ENCODE measurements at regions not wholly inside any gene's neighbourhood (a gene's known extent, or its start where the extent isn't known, plus 50 kb on each side); places are given as distances from the start of the nearest gene placed in this dataset.

- no peak for DNase-seq (ENCODE audit: low read depth, low spot score)
Observed at GRCh38 chr1:30036666-30037065, 686.7 kb downstream of the MATN1 start.

- DNase-seq (ENCODE audit: low read depth, low spot score) = no peak
Observed at GRCh38 chr1:30036229-30036547, 687.2 kb downstream of the MATN1 start.

DNA sequence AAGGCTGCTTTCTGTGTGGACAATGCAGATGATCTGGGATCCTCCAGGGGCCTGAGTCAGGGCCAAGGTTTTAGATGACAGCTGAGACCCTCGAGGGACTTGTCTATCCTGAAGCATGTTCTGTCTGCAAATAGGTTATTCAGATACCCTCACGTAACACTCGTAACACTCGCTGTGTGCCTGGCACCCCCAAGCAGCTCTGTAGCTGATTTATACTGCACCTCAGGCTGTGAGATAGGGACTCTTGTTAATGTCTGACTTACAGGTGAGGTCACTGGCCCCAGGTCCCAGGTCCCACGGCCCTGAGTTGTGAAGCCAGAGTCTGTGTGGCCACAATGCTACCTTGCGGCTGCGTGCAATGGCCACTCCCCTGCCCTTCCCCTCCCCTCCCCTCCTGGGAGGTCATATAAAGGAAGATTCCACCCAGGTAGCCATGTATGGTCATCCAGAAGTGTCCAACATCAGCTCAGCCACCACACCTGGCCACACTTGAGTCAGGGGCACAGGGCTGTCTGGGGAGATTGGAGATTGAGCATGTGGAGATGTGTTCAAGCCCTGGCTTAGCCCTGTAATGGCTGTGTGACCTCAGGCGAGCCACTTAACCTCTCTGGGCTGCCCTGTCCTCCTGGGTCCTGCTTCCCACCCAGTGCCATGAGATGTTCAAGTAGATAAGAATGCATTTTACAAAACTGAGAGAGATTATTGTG, 687.7 kb downstream of the MATN1 start:
- DNase-seq (ENCODE audit: low read depth, low spot score) = no peak

DNA sequence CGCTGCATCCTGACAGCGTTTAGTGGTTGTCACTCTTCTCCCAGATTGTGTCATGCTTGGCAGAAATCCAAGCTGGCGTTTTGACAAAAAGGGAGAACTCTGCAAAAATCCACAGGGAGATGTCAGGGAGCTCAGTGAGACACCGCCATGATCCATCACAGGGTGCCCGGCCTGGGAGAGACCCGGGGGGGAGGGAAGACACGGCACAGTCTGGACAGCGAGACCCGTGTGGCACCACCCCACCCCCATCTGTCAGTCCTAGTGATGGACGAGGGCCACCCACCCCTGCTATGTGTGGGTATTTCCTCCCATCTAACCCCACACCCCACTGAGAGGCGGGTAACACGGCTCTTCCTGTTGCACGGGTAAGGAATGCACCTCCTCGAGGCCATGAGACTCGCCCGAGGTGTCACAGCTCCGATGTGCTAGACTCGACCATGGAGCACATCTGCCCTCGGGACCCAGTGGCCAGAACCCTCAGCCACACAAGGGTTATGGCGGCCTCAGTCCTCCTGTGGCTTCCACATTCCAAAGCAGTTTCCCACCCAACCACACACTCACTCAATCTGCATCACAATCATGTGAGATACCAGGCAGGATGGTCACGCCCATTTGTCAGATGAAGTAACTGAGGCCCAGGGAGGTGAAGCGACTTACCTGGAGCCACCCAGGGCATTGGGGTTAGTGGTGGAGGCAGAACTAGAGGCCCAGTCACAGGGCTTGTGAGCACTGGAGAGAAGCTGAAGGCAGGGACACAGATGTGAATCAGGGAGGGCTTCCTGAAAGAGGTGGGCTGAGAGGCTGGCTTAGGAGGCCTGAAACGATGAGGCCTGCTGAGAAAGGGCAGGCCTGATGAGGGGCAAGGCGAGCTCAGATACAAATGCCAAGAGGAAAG, 688.5 kb downstream of the MATN1 start:
- DNase-seq (ENCODE audit: low read depth, low spot score) = no peak

GRCh38 chr1:30034105-30034626, 689.2 kb downstream of the MATN1 start:
- DNase-seq (ENCODE audit: low read depth, low spot score) = no peak

DNA sequence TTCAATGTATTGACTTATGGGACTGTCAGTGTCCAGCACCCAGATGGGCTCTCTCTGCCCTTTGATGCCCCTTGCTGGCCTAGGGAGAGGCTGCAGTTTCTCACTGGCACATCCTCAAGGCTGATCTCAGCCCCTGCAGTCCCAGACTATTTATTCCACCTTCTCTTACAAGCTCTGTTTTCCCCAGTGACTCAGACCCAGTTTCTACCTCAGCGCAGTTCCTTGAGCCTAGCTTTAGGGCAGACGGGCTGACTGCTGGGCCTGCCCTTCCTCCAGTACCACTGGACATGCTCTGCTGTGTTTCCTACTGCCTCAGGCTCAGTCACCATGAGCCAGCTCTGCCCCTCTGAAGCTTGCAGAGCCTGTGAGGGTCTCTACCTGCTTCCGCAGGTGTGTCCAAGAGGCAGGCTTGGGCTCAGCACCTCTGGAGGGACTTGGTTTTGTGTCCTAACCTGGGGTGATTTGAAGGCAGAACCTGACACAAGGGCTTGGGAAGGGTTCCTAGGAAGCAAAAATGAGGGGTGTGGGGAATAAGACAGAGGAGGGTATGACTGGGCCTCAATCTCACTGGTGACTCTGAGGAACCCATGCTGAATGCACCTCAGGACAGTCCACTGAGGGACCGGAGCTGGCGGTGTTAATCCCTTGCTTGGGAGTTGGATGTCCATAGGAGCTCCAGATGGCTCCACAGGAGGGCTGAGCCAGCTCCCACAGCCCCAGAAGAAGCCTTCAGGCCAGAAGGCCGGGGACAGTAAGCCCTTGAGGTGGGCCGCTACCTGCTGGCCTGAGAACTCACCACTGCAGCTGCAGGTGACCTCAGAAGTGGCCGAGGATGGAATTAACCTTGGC, 689.9 kb downstream of the MATN1 start:
- no peak for DNase-seq (ENCODE audit: low read depth, low spot score)

DNA sequence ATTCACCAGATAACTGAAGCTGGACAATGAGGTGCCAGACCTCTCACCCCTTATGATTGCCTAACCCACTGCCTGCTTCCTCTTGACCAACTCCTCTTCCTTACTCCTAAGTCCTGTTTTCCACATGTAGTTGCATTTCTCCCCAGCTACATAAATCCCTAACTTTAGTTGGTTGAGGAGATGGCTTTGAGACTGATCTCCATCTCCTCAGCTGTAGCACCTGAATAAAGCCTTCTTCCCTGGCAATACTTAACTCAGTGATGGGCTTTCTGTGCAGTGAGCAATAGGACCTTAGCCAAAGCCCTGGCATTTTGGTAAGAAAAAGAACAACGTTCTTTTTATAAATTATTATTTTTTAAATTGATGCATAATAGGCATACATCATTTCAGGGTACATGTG, 691.1 kb downstream of the MATN1 start:
- no peak for DNase-seq (ENCODE audit: low read depth, low spot score)

DNA sequence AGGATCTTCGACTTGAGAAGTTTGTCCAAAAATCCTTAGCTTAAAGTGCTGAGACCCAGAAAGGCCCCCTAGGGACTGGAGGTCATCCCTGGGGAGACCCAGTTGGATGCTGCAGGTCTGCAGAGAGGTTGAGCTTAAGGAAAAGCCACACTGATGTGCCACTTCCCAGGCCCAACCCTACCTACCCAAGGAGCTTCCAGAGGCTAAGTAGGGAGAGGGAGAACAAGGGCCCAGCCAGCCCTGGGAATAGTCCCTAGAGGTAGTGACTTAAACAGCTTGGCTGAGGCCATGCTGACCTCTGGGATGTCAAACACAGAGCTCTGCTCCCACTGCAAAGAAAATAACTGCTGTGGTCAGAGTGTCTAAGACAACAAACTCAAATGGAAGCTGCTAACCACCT, 693.7 kb downstream of the MATN1 start:
- DNase-seq (ENCODE audit: low read depth, low spot score) = no peak

- DNase-seq (ENCODE audit: low read depth, low spot score) = no peak
Observed at GRCh38 chr1:30028939-30029338, 694.4 kb downstream of the MATN1 start.

DNA sequence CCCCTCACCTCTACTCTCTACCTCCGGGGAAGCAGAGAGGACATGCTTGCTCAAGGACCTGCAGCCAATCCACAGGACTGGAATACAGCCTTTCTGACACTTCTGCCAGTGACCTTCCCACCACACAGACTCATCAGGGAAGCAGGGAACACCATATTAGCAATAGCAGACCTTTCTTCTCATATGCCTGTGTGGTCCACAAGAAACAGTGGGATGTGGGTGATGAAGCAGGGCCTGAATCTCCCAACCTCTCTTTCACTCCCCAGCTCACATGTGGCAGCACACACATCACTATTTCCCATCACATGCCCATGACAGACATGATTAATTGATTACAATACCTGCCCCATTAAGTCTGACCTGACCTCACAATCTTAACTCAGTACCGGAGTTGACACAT, 695.1 kb downstream of the MATN1 start:
- no peak for DNase-seq (ENCODE audit: low read depth, low spot score)

GRCh38 chr1:30027247-30027646, 696.1 kb downstream of the MATN1 start:
- DNase-seq (ENCODE audit: low read depth, low spot score) = no peak

DNA sequence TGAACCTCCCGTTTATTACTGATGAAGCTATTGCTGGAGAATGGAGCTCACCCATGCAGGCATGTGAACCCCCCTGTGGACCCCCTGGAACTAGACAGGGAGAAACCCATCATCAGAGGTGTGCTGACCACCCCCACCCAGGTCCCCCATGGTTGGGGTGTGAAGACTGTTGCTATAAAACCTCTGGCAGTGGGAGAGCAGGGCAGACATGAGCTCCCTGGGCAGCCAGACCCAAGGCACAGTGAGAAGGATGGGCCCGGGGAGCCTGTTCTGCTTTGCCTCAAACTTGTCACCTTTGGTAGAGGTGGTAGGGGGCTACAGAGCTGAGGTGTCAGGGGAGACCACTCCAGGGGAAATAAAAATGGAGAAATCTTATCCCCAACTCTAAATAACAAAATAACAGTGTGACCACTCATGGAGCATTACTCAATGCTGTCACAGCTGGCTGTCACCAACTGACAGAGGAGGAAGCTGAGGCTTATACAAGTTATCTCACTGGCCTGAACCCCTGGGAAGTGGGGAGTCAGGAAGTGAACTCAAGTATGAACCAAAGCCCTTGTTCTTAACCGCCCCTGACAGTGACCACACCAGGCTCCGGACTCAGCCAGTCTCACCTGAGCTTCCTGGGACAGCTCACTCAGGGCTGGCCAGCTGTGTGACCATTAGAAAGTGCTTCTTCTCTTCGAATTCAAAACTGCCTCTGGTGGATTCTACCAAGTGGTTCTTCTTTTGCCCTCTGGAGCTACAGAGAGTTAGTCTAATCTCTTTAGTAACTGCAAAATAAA, 698.8 kb downstream of the MATN1 start:
- no peak for DNase-seq (ENCODE audit: low read depth, low spot score)

GRCh38 chr1:30023339-30024022, 699.9 kb downstream of the MATN1 start:
- DNase-seq (ENCODE audit: low read depth, low spot score) = no peak

- no peak for DNase-seq (ENCODE audit: low read depth, low spot score)
Observed at GRCh38 chr1:30014031-30014430, 709.4 kb downstream of the MATN1 start.

DNA sequence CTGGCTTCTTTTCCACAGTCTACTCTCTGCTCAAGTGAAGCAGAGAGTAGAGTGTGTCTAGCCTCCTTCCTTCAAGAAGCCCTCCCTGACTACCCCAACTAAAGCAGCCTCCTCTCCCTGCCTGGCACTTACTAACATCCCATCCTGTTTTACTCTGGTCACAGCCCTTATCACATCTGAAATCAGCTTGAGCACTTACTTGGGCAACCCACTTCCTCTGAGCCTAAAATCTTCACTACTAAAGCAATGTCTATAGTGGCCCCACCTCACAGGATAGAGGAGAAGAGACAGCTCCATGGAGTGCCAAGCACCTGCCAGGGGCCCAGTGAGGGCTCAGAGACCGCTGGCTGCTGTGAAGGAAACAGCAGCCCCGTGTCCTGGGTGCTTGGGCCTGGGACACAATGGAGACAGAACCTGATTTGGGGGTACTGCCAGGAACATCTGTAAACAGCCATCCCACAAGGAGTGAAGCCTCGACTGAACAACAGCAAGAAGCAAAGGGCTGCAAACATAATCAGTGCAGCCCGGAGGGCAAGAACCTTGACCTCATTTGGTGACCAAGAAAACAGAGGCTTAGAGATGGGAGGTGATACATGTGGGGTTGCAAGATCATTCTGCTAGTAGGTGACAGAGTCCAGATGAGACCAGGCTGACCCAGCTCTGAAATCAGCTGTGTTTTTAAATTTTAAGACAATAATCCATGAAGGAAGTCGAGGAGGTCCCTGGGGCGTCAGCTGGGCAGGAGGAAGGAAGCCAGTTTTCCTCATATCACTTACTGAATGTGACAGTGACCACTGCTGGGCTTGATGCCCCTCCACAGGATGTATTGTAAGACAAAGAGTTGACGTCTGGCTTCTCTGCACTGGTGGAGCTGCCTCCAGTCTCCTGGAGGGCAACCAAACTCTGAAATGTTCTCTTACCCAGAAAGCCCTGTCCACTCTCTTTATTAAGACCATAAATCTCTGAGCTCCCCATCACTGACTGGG, 710.6 kb downstream of the MATN1 start:
- no peak for DNase-seq (ENCODE audit: low read depth, low spot score)

DNA sequence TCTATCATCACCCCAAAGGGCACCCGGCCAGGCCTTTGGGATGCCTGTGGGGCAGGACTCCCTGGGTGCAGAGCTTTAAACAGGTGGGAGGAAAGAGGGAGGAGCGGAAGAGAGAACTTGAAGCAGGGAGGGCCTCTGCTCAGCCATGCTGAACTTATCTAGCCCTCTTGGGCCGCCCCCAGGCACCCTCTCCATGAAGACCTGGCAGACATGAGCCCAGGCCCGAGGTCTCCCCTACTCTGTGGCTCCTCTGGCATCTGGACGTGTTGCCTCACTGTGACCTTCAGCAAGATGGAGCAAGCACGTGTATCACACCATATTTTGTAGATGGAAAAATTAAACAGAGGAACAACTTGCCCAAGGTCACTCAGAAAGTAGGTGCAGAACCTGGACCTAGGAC, 711.4 kb downstream of the MATN1 start:
- no peak for DNase-seq (ENCODE audit: low read depth, low spot score)

GRCh38 chr1:30010506-30011106, 712.8 kb downstream of the MATN1 start:
- no peak for DNase-seq (ENCODE audit: low read depth, low spot score)

DNA sequence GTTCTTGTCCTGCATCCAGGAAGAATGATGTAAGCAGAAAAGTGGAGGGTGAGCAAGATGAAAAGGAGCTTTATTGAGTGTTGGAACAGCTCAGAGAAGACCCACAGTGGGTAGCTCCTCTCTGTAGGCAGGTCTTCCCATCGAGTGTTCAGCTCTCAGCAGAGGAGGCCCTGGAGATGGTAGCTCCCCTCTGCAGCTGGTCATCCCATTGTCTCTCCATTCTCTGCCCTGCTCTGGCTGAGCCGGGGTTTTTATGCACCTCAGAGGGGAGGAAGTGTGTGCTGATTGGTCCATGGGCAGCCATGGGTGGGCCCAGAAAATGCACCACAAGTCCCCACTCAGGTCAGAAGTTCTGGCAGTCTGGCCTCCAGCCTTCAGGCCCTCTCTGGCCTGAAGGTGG, 713.7 kb downstream of the MATN1 start:
- DNase-seq (ENCODE audit: low read depth, low spot score) = no peak

Measured in activated CD4-positive, CD25-positive, alpha-beta regulatory T cell treated with anti-CD3 and anti-CD28 coated beads, Interleukin-2, amount 50 U/mL, for 16 hours (primary cell).